ENCODE measurements at regions not wholly inside any gene's neighbourhood (a gene's known extent, or its start where the extent isn't known, plus 50 kb on each side); places are given as distances from the start of the nearest gene placed in this dataset.
A peak's percentile ranks its signal among the peaks of the same experiment; 100 is the strongest.

DNA sequence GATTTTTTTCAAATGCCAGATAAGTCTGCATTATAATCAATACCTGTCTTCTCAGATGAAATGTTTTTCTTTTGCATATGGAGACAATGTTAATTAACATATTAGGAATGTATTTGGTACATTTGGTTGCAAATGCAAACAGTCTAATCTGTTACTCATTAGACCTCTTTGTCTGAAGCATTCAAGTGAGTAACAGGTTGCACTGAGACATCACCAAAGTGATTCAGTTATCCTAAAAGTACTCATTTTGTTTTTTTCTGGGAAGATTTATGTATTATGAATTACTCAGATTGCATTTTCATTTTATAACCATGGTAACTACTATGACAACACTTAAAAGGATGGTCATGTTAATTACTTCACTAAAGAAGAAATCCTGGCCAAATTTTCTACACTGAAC lies 513.6 kb downstream of the HTR7 start:
- no peaks in the 10 kb centered on the region for H3K27me3 ChIP-seq (ENCODE audit: control insufficient read depth, insufficient read depth, low read length)

DNA sequence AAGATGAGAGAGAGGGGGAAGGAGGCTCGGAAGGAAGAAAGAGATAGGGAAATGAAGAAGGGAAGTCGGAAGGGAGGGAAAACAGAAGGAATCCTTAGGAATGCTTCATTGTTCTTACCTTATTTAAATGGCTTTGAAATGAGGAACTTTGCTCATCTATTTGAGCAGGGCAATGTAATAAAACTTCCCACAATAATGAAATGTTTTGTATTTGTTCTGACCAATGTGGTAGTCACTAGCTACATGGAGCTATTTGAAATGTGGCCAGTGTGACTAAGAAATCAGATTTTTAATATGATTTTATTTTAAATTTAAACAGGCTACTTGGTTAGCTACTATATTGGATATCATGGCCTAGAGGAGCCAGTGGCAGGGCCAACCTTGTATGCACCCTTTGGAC lies 510.6 kb downstream of the HTR7 start:
- H3K27me3 ChIP-seq (ENCODE audit: control insufficient read depth, insufficient read depth, low read length) = no peaks in the 10 kb centered on the region
- H3K9me3 ChIP-seq (ENCODE audit: control insufficient read depth, insufficient read depth, low read length) = no peaks in the 10 kb centered on the region
- no peak overlapping the region for H3K4me3 ChIP-seq (ENCODE audit: low read length)
- no peaks in the 10 kb centered on the region for H3K36me3 ChIP-seq (ENCODE audit: control insufficient read depth, insufficient read depth, low read length)
- DNase-seq (ENCODE audit: low read depth, low spot score) = no peak
- H3K4me1 ChIP-seq (ENCODE audit: control insufficient read depth, insufficient read depth, low read length) = no peaks in the 10 kb centered on the region
- 100% methylated on average over 1 of the region's 2 CpGs for WGBS (ENCODE audit: insufficient coverage, insufficient read length)
- H3K27ac ChIP-seq (ENCODE audit: low read length) = no peak overlapping the region

More for the DNA sequence above, 513.6 kb downstream of the HTR7 start:
- no peak for DNase-seq (ENCODE audit: low read depth, low spot score)
- Histone ChIP-seq H3K4me1 (ENCODE audit: control insufficient read depth, insufficient read depth, low read length) (no peaks in the 10 kb centered on the region), H3K36me3 (ENCODE audit: control insufficient read depth, insufficient read depth, low read length) (no peaks in the 10 kb centered on the region), H3K9me3 (ENCODE audit: control insufficient read depth, insufficient read depth, low read length) (no peaks in the 10 kb centered on the region), H3K27ac (ENCODE audit: low read length) (no peak overlapping the region), H3K4me3 (ENCODE audit: low read length) (no peak overlapping the region)

DNA sequence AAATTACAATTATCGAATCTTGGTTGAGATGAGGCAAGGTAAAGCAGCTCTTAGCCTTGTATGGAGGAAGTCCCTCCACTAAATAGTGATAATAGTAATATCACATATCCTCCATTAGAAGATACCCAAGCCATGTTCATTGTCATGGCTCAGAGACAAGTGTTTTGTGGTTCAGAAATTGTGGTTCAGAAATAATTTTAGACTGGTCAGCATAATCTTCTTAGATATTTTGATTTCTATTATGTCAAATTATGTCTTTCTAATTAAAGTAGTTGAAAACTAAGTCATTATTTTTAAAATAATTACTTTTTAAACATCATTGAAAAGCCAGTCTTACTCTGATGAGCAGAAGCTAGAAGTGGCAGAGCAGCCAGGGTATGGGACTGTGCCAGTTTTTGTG lies 507.7 kb downstream of the HTR7 start:
- H3K4me1 ChIP-seq (ENCODE audit: control insufficient read depth, insufficient read depth, low read length) = no peaks in the 10 kb centered on the region
- DNase-seq (ENCODE audit: low read depth, low spot score) = no peak
- H3K4me3 ChIP-seq (ENCODE audit: low read length) = no peak overlapping the region
- no peak overlapping the region for H3K27ac ChIP-seq (ENCODE audit: low read length)
- no peaks in the 10 kb centered on the region for H3K27me3 ChIP-seq (ENCODE audit: control insufficient read depth, insufficient read depth, low read length)
- WGBS (ENCODE audit: insufficient coverage, insufficient read length) = 100% methylated on average over 1 of the region's 1 CpG
- H3K36me3 ChIP-seq (ENCODE audit: control insufficient read depth, insufficient read depth, low read length) = no peaks in the 10 kb centered on the region
- no peaks in the 10 kb centered on the region for H3K9me3 ChIP-seq (ENCODE audit: control insufficient read depth, insufficient read depth, low read length)

DNA sequence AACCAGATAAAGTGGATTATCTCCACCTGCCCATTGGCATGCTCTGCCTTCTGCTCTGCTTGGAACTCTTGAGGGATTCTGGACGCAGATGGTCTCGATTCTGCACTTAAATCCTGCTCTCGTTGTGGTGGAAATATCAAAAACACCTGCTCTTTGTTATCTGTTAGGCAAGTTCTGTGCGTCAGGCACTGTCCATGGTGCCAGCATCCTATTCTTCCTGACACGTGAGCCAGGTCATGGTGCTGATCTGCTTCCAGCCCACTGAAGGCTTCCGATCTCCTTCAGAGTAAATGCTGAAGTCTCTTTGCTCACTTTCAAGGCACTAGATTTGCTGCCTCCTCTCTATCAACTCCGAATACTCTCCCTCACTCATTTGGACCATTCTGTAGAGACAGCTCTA lies 505.6 kb downstream of the HTR7 start:
- WGBS (ENCODE audit: insufficient coverage, insufficient read length) = no CpG with 5 or more reads among the region's 7 CpGs
- Histone ChIP-seq H3K27ac (ENCODE audit: low read length) (no peak overlapping the region), H3K27me3 (ENCODE audit: control insufficient read depth, insufficient read depth, low read length) (no peaks in the 10 kb centered on the region), H3K4me1 (ENCODE audit: control insufficient read depth, insufficient read depth, low read length) (no peaks in the 10 kb centered on the region), H3K36me3 (ENCODE audit: control insufficient read depth, insufficient read depth, low read length) (no peaks in the 10 kb centered on the region), H3K9me3 (ENCODE audit: control insufficient read depth, insufficient read depth, low read length) (no peaks in the 10 kb centered on the region), H3K4me3 (ENCODE audit: low read length) (no peak overlapping the region)
- no peak for DNase-seq (ENCODE audit: low read depth, low spot score)

DNA sequence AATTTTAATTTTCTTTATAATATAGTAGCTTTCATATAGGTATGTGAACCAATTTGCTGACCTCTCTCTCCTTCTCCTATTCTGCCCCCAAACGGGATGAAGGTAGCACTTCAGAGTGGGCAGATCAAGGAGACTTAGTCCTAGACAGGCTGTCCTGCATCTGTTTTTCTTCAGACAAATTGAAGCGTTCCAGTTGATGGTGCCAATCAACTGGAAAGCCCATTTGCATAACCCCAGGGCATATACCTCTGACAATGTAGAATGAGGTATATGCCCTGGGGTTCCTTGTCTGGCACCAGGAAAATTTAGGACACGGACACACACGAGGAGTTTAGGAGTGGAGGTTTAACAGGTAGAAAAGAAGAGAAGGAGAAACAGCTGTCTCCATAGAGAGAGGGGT lies 502.9 kb downstream of the HTR7 start:
- H3K27me3 ChIP-seq (ENCODE audit: control insufficient read depth, insufficient read depth, low read length) = no peaks in the 10 kb centered on the region
- H3K27ac ChIP-seq (ENCODE audit: low read length) = no peak overlapping the region
- H3K4me3 ChIP-seq (ENCODE audit: low read length) = no peak overlapping the region
- H3K9me3 ChIP-seq (ENCODE audit: control insufficient read depth, insufficient read depth, low read length) = no peaks in the 10 kb centered on the region
- DNase-seq (ENCODE audit: low read depth, low spot score) = no peak
- no CpG with 5 or more reads among the region's 4 CpGs for WGBS (ENCODE audit: insufficient coverage, insufficient read length)
- H3K4me1 ChIP-seq (ENCODE audit: control insufficient read depth, insufficient read depth, low read length) = no peaks in the 10 kb centered on the region
- H3K36me3 ChIP-seq (ENCODE audit: control insufficient read depth, insufficient read depth, low read length) = no peaks in the 10 kb centered on the region

DNA sequence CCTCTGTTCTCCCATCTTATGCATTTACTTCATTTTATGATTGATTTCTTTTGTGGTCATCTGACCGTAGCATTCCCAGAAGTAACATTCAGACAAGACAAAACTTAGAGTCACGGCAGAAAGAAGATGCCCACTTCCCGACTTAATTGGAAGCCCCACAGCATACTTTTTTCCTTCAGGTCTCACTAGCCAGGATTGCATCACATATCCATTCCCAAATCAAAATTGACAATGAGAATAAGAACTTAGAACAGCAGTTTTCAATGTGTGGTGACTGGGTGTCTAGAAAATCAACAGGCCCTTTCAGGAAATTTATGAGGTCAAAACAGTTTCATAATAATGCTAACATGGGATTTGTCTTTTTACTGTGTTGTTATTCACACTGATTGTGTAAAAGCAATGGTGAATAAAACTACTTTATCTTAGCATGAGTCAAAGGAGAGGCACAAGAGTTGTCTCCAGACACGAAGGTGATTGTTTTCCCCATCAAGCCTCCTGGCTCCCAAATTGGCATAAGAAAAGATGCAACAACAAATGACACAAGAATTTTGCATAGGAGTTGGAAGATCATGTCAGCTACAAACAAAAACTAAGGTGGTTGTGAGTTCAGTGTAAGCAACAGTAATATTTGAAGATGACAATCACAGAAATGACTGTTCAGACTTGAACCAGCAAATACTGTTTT lies 493.9 kb downstream of the HTR7 start:
- Histone ChIP-seq H3K27me3 (ENCODE audit: control insufficient read depth, insufficient read depth, low read length) (no peaks in the 10 kb centered on the region), H3K4me3 (ENCODE audit: low read length) (no peak overlapping the region), H3K4me1 (ENCODE audit: control insufficient read depth, insufficient read depth, low read length) (no peaks in the 10 kb centered on the region), H3K36me3 (ENCODE audit: control insufficient read depth, insufficient read depth, low read length) (no peaks in the 10 kb centered on the region), H3K27ac (ENCODE audit: low read length) (no peak overlapping the region), H3K9me3 (ENCODE audit: control insufficient read depth, insufficient read depth, low read length) (no peaks in the 10 kb centered on the region)
- no CpG with 5 or more reads among the region's 4 CpGs for WGBS (ENCODE audit: insufficient coverage, insufficient read length)
- peak; percentile 22 for DNase-seq (ENCODE audit: low read depth, low spot score)

DNA sequence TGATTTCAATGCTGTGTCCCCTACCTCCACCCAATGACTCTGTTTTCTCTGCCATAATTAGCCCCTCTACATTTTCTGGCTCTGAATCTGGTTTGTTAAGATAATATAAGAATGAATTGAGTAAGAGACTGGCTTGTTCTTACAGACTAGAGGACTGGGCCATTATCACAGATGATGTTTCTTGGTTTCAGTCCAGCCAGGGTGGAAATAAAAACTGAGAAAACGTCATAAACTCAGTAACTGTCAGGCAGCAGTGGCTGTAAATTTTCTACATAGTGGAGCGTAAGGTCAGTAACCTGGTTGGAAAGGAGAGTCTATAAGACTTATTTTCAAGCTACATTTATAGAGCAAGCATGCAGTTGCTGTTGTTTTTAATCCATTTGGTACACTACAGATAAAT lies 485.4 kb downstream of the HTR7 start:
- no peaks in the 10 kb centered on the region for H3K9me3 ChIP-seq (ENCODE audit: control insufficient read depth, insufficient read depth, low read length)
- H3K4me1 ChIP-seq (ENCODE audit: control insufficient read depth, insufficient read depth, low read length) = no peaks in the 10 kb centered on the region
- no peaks in the 10 kb centered on the region for H3K27me3 ChIP-seq (ENCODE audit: control insufficient read depth, insufficient read depth, low read length)
- H3K36me3 ChIP-seq (ENCODE audit: control insufficient read depth, insufficient read depth, low read length) = no peaks in the 10 kb centered on the region
- DNase-seq (ENCODE audit: low read depth, low spot score) = no peak
- no CpG with 5 or more reads among the region's 2 CpGs for WGBS (ENCODE audit: insufficient coverage, insufficient read length)
- H3K4me3 ChIP-seq (ENCODE audit: low read length) = no peak overlapping the region
- H3K27ac ChIP-seq (ENCODE audit: low read length) = no peak overlapping the region

DNA sequence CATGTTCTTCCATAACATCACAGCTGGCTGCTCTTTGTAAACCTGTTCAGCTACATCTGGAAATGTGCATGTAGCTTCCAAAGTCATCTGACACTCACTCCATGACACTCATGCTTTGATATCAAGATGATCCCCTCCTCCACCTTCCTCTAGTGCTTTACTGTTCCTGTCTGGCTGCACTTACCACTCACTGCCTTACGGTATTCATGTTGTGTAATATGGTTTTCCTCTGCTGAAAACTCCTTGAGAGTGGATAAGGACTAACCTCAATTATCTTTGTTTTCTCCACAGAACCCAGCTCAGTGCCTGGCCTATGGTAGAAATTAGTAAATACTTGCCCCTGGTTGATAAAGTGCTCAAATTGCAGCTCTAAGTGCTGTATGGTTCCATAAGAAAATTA lies 483.9 kb downstream of the HTR7 start:
- Histone ChIP-seq H3K36me3 (ENCODE audit: control insufficient read depth, insufficient read depth, low read length) (no peaks in the 10 kb centered on the region), H3K4me3 (ENCODE audit: low read length) (no peak overlapping the region), H3K4me1 (ENCODE audit: control insufficient read depth, insufficient read depth, low read length) (no peaks in the 10 kb centered on the region), H3K27me3 (ENCODE audit: control insufficient read depth, insufficient read depth, low read length) (no peaks in the 10 kb centered on the region), H3K27ac (ENCODE audit: low read length) (no peak overlapping the region), H3K9me3 (ENCODE audit: control insufficient read depth, insufficient read depth, low read length) (no peaks in the 10 kb centered on the region)
- no CpG with 5 or more reads among the region's 1 CpG for WGBS (ENCODE audit: insufficient coverage, insufficient read length)
- DNase-seq (ENCODE audit: low read depth, low spot score) = no peak

DNA sequence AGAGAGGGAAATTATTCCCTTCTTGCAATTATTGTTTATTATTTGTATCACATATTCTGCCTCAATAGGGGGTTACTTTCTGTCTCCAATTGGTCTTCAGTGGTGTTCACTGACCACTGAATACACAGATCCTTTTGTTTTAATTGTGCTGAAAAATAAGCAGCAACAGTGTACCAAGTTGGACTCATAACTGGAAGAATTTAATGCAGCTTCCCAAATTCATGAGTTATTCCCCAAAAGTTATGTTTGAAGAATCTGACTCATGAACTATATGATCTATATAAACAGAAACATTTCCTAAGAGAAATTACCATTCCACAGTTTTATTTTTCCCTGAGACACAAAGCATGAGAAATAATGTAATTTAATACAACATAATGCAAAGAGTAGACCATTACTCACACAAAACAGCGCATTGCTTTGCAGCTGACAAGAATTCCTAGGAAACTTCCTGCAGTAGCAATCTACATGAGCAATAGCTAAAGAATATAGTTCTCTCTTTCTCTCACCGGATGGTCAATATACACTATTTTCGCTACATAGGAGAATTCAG lies 479.2 kb downstream of the HTR7 start:
- no peak overlapping the region for H3K27ac ChIP-seq (ENCODE audit: low read length)
- no peak for DNase-seq (ENCODE audit: low read depth, low spot score)
- H3K4me3 ChIP-seq (ENCODE audit: low read length) = no peak overlapping the region
- no peaks in the 10 kb centered on the region for H3K27me3 ChIP-seq (ENCODE audit: control insufficient read depth, insufficient read depth, low read length)
- H3K36me3 ChIP-seq (ENCODE audit: control insufficient read depth, insufficient read depth, low read length) = no peaks in the 10 kb centered on the region
- H3K9me3 ChIP-seq (ENCODE audit: control insufficient read depth, insufficient read depth, low read length) = no peaks in the 10 kb centered on the region
- no peaks in the 10 kb centered on the region for H3K4me1 ChIP-seq (ENCODE audit: control insufficient read depth, insufficient read depth, low read length)
- WGBS (ENCODE audit: insufficient coverage, insufficient read length) = no CpG with 5 or more reads among the region's 3 CpGs

DNA sequence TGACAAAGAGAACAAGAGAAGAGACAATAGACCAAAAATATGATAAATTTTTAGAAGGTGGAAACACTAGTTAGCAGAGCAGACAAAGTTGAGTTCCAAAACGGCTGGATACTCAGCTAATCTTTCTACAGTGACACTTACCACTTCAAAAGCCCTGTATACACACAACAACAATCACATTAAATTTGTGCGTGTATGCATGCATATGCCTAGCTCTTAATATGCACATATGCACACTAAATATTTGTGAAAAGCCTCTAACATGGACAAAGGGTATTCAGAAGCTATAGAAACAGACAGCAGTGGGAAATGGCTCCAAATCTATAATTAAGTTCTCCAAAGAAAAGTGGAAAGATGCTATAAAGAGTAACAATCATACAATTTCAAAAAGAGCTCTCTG lies 476.4 kb downstream of the HTR7 start:
- WGBS (ENCODE audit: insufficient coverage, insufficient read length) = no CpG with 5 or more reads among the region's 2 CpGs
- Histone ChIP-seq H3K4me1 (ENCODE audit: control insufficient read depth, insufficient read depth, low read length) (no peaks in the 10 kb centered on the region), H3K27ac (ENCODE audit: low read length) (no peak overlapping the region), H3K36me3 (ENCODE audit: control insufficient read depth, insufficient read depth, low read length) (no peaks in the 10 kb centered on the region), H3K27me3 (ENCODE audit: control insufficient read depth, insufficient read depth, low read length) (no peaks in the 10 kb centered on the region), H3K4me3 (ENCODE audit: low read length) (no peak overlapping the region), H3K9me3 (ENCODE audit: control insufficient read depth, insufficient read depth, low read length) (no peaks in the 10 kb centered on the region)
- DNase-seq (ENCODE audit: low read depth, low spot score) = no peak

DNA sequence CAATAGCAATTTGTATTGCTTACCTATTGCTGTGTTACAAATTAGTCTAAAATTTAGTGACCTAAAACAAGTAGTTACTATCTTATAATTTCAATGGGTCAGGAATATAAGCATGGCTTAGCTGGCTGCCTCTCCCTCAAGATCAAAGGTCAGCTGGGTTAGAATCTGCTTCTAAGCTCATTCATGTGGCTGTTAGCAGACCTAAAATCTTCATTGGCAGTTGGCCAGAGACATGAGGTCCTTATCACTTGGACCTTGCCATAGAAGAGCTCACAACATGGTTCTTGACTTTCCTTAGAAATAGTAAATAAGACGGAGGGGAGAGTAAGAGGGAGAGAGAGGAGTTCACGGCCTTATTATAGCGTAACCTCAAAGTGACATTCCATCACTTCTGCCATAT lies 468.0 kb downstream of the HTR7 start:
- Histone ChIP-seq H3K27me3 (ENCODE audit: control insufficient read depth, insufficient read depth, low read length) (no peaks in the 10 kb centered on the region), H3K4me3 (ENCODE audit: low read length) (no peak overlapping the region), H3K9me3 (ENCODE audit: control insufficient read depth, insufficient read depth, low read length) (no peaks in the 10 kb centered on the region), H3K36me3 (ENCODE audit: control insufficient read depth, insufficient read depth, low read length) (no peaks in the 10 kb centered on the region), H3K4me1 (ENCODE audit: control insufficient read depth, insufficient read depth, low read length) (no peaks in the 10 kb centered on the region), H3K27ac (ENCODE audit: low read length) (no peak overlapping the region)
- WGBS (ENCODE audit: insufficient coverage, insufficient read length) = no CpG with 5 or more reads among the region's 3 CpGs
- no peak for DNase-seq (ENCODE audit: low read depth, low spot score)
